Renal cortex interstitium (tissue), 11 donors: ENCODE measurements at regions not wholly inside any gene's neighbourhood (a gene's known extent, or its start where the extent isn't known, plus 50 kb on each side); places are given as distances from the start of the nearest gene placed in this dataset.

Source experiments
- DNase-seq, 11 donors: peaks; one replicate each; pipeline ENCODE4 v3.0.0-alpha.2; 2013; ENCODE audit warnings: low read depth in 9 of 11, low spot score in 4 of 11; ENCODE audit errors: extremely low read depth in 1 of 11

GRCh38 chr15:58268746-58269267, 130.6 kb downstream of the AQP9 start:
- DNase-seq, result no peak

- peak; percentile 39 to 75 (median 56) for DNase-seq
These were observed 131.6 kb downstream of the AQP9 start for GRCh38 chr15:58269455-58270414.

- no peak for DNase-seq
These were observed 133.2 kb downstream of the AQP9 start for GRCh38 chr15:58271410-58271809.

GRCh38 chr15:58273104-58273503, 134.9 kb downstream of the AQP9 start:
- DNase-seq, result no peak

- DNase-seq, result no peak
These were observed 136.7 kb downstream of the AQP9 start for GRCh38 chr15:58274885-58275284.

- no peak for DNase-seq
These were observed 137.6 kb downstream of the AQP9 start for GRCh38 chr15:58275785-58276184.

GRCh38 chr15:58276924-58277323, 138.7 kb downstream of the AQP9 start:
- DNase-seq, result no peak

- DNase-seq, result no peak
These were observed 139.2 kb downstream of the AQP9 start for GRCh38 chr15:58277333-58277732.

GRCh38 chr15:58279106-58279505, 140.9 kb downstream of the AQP9 start:
- DNase-seq, result no peak

GRCh38 chr15:58279654-58280053, 141.5 kb downstream of the AQP9 start:
- no peak for DNase-seq

- no peak for DNase-seq
These were observed 144.0 kb downstream of the AQP9 start for GRCh38 chr15:58282060-58282708.

- DNase-seq, result no peak
These were observed 145.1 kb downstream of the AQP9 start for GRCh38 chr15:58283302-58283701.

GRCh38 chr15:58284293-58284692, 146.1 kb downstream of the AQP9 start:
- DNase-seq, result no peak

- no peak for DNase-seq
These were observed 146.4 kb upstream of the LIPC start for GRCh38 chr15:58285212-58285920.

- no peak for DNase-seq
These were observed 145.9 kb upstream of the LIPC start for GRCh38 chr15:58285921-58286278.

GRCh38 chr15:58286523-58286922, 145.3 kb upstream of the LIPC start:
- DNase-seq, result no peak

GRCh38 chr15:58287891-58288290, 143.9 kb upstream of the LIPC start:
- no peak for DNase-seq

GRCh38 chr15:58288592-58288991, 143.2 kb upstream of the LIPC start:
- no peak for DNase-seq

- no peak for DNase-seq
These were observed 139.9 kb upstream of the LIPC start for GRCh38 chr15:58291848-58292247.

GRCh38 chr15:58292751-58293175, 139.0 kb upstream of the LIPC start:
- no peak for DNase-seq
